Keratinocyte (primary cell): ENCODE measurements at regions not wholly inside any gene's neighbourhood (a gene's known extent, or its start where the extent isn't known, plus 50 kb on each side); places are given as distances from the start of the nearest gene placed in this dataset.

Source experiments
- CTCF ChIP-seq, 3 experiments: IDR thresholded peaks in 1 of 3; conservative IDR thresholded peaks in 1 of 3; optimal IDR thresholded peaks in 1 of 3; 2 replicates in 2 of 3; 3 replicates in 1 of 3; pipeline versions ENCODE3 to v1.5.1; 2011; ENCODE audit warnings: low read length in 3 of 3, mild to moderate bottlenecking in 3 of 3, moderate library complexity in 2 of 3, control low read depth in 1 of 3, inconsistent platforms in 1 of 3; ENCODE audit not compliant: insufficient read depth in 2 of 3; ENCODE audit errors: extremely low read depth in 1 of 3
- EZH2 ChIP-seq: IDR thresholded peaks from one replicate; pipeline ENCODE4 v1.6.1; 2012; ENCODE audit warnings: inconsistent platforms, mild to moderate bottlenecking, low read length, moderate library complexity

GRCh38 chr4:145297556-145297955 lies 117.2 kb upstream of the OTUD4 start:
- TF ChIP-seq CTCF (optimal IDR thresholded peaks at IDR 0.05 in 1 of 3, IDR thresholded peaks at IDR 0.05 in 1 of 3, conservative IDR thresholded peaks at IDR 0.05 in 1 of 3; ENCODE audit: extremely low read depth in 1 of 3, insufficient read depth in 2 of 3, low read length in 3 of 3) (no peak), EZH2 (no peak)
